NCI-H526 treated with DMSO at 0.1 percent for 48 hours (cell line): ENCODE measurements at regions not wholly inside any gene's neighbourhood (a gene's known extent, or its start where the extent isn't known, plus 50 kb on each side); places are given as distances from the start of the nearest gene placed in this dataset.

Source experiments
- DNase-seq: peaks from one replicate; lab custom pipeline; 2025; lab: John Stamatoyannopoulos, UW

GRCh38 chr4:3831529-3832150, 65.5 kb downstream of the ADRA2C start:
- no peak for DNase-seq

- no peak for DNase-seq
Measured at GRCh38 chr4:3832536-3833220, 66.5 kb downstream of the ADRA2C start.

- no peak for DNase-seq
Measured at GRCh38 chr4:3833326-3833989, 67.3 kb downstream of the ADRA2C start.

- DNase-seq = no peak
Measured at GRCh38 chr4:3834186-3834662, 68.0 kb downstream of the ADRA2C start.

- no peak for DNase-seq
Measured at GRCh38 chr4:3834663-3835521, 68.7 kb downstream of the ADRA2C start.

GRCh38 chr4:3835527-3836405, 69.6 kb downstream of the ADRA2C start:
- DNase-seq = no peak

- no peak for DNase-seq
Measured at GRCh38 chr4:3836406-3836755, 70.2 kb downstream of the ADRA2C start.

GRCh38 chr4:3836756-3837601, 70.8 kb downstream of the ADRA2C start:
- DNase-seq = no peak

- no peak for DNase-seq
Measured at GRCh38 chr4:3838437-3839380, 72.5 kb downstream of the ADRA2C start.

GRCh38 chr4:3845094-3845743, 79.0 kb downstream of the ADRA2C start:
- DNase-seq = no peak

GRCh38 chr4:3845744-3846429, 79.7 kb downstream of the ADRA2C start:
- no peak for DNase-seq

- no peak for DNase-seq
Measured at GRCh38 chr4:3847211-3847940, 81.2 kb downstream of the ADRA2C start.

- no peak for DNase-seq
Measured at GRCh38 chr4:3848323-3848722, 82.1 kb downstream of the ADRA2C start.

GRCh38 chr4:3849140-3849539, 83.0 kb downstream of the ADRA2C start:
- no peak for DNase-seq

- DNase-seq = no peak
Measured at GRCh38 chr4:3850128-3850527, 83.9 kb downstream of the ADRA2C start.

- DNase-seq = peak; percentile 38
Measured at GRCh38 chr4:3851211-3851610, 85.0 kb downstream of the ADRA2C start.

GRCh38 chr4:3851881-3852280, 85.7 kb downstream of the ADRA2C start:
- no peak for DNase-seq
